Progenitor cell of endocrine pancreas (in vitro differentiated cells): ENCODE measurements at regions not wholly inside any gene's neighbourhood (a gene's known extent, or its start where the extent isn't known, plus 50 kb on each side); places are given as distances from the start of the nearest gene placed in this dataset.
A peak's percentile ranks its signal among the peaks of the same experiment; 100 is the strongest.

Source experiments
- DNase-seq: peaks from one replicate; pipeline ENCODE4 v3.0.0; 2021; ENCODE audit warnings: low spot score; ENCODE audit not compliant: unreplicated experiment
- H3K27ac Mint-ChIP-seq: 2 replicates; pipeline ENCODE4 v1.8.0; 2021; ENCODE audit warnings: mild to moderate bottlenecking, moderate library complexity, mixed read lengths
- H3K27me3 Mint-ChIP-seq: 2 replicates; pipeline ENCODE4 v1.8.0; 2021; ENCODE audit warnings: mixed read lengths
- H3K36me3 Mint-ChIP-seq: 2 replicates; pipeline ENCODE4 v1.8.0; 2022; ENCODE audit warnings: mixed read lengths; ENCODE audit not compliant: insufficient read depth
- H3K4me1 Mint-ChIP-seq: 2 replicates; pipeline ENCODE4 v1.8.0; 2021; ENCODE audit warnings: low read depth, mixed read lengths
- H3K4me3 Mint-ChIP-seq: 2 replicates; pipeline ENCODE4 v1.8.0; 2021; ENCODE audit warnings: low read depth, mild to moderate bottlenecking, moderate library complexity, mixed read lengths
- H3K9me3 Mint-ChIP-seq: 2 replicates; pipeline ENCODE4 v1.8.0; 2021; ENCODE audit warnings: low read depth, mixed read lengths
- TF ChIP-seq, protein P1 (sequence below): fragments of 200-600 bp; sonication (generic); IDR thresholded peaks from one replicate; pipeline ENCODE4 v1.5.0; 2021; ENCODE audit warnings: antibody characterized with exemption, mild to moderate bottlenecking; ENCODE audit not compliant: unreplicated experiment

DNA sequence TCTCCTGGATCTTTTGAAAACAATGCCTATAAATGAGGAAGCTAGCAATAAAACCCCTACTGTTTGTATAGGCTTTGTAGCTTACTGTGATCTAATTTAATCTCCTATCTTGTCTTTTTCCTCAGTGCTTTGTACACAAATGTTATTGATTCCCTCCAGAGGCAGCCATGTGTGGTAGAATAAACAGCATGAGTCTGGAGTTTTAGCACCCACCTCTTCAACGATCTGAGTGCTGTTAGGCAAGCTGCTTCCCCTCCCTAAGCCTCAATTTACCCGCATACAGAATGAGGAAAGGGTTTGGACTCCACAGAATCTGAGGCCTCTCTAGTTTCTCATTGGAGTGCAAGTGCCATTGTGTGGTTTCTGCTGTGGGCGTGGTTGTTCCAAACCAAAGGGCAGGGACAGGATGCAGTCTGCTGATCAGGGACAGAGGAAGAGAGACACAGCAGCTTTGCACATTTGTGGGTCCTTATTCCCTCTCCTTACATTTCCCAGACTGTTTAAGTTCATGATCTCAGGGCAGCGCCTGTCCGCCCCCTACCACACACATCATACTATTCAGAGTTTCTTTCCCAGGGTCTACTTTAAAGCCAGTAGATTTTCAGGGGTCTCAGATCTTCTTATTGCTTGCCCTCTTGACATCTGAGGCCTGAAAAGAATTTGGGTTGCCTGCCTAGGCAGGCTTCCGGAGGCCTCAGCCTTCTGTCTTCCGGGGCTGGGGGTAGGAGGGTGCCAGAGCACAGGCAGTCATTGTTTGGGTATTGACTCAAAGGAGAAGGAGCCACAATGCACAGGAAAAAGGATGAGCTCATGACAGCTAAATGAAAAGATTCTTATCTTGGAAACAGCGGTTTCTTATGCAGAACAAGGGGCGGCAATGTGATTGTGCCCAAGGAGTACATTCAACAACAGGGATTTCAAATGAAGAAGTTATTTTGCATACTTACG is 114.9 kb upstream of the TEX13D start:
- no peak for DNase-seq
- Mint-ChIP-seq H3K36me3 (no peaks in the 10 kb centered on the region), H3K4me1 (peaks cover 22% of the 10 kb centered on the region), H3K4me3 (no peak overlapping the region), H3K9me3 (no peaks in the 10 kb centered on the region), H3K27ac (peak overlapping the region; percentile 5), H3K27me3 (peaks cover 14% of the 10 kb centered on the region)
- TF ChIP-seq, protein P1, sequence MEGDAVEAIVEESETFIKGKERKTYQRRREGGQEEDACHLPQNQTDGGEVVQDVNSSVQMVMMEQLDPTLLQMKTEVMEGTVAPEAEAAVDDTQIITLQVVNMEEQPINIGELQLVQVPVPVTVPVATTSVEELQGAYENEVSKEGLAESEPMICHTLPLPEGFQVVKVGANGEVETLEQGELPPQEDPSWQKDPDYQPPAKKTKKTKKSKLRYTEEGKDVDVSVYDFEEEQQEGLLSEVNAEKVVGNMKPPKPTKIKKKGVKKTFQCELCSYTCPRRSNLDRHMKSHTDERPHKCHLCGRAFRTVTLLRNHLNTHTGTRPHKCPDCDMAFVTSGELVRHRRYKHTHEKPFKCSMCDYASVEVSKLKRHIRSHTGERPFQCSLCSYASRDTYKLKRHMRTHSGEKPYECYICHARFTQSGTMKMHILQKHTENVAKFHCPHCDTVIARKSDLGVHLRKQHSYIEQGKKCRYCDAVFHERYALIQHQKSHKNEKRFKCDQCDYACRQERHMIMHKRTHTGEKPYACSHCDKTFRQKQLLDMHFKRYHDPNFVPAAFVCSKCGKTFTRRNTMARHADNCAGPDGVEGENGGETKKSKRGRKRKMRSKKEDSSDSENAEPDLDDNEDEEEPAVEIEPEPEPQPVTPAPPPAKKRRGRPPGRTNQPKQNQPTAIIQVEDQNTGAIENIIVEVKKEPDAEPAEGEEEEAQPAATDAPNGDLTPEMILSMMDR = no peak

DNA sequence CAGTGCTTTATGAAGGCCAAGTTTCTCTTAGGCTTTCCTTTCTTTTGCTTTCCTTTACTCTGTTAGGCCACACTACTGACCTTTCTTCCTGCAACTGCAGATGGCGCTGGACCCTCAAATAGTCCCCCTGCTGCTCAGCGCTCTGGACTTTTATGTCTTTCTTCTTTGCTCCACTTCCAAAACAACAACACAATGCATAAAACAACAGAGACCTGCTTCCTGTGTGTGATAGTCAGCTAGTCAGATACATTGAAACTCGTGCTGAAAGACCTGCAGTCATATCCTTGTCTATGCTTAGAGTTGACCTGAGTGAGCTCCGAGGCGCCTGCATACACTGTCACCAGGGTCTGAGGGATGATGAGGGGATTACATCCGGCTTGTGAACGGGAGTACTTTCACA is 108.9 kb upstream of the TEX13D start:
- Mint-ChIP-seq H3K27me3 (peaks cover 14% of the 10 kb centered on the region), H3K4me1 (peaks cover 11% of the 10 kb centered on the region), H3K4me3 (no peak overlapping the region), H3K36me3 (no peaks in the 10 kb centered on the region), H3K27ac (no peak overlapping the region), H3K9me3 (no peaks in the 10 kb centered on the region)
- DNase-seq = no peak
- TF ChIP-seq, protein P1 = peak; percentile 52

DNA sequence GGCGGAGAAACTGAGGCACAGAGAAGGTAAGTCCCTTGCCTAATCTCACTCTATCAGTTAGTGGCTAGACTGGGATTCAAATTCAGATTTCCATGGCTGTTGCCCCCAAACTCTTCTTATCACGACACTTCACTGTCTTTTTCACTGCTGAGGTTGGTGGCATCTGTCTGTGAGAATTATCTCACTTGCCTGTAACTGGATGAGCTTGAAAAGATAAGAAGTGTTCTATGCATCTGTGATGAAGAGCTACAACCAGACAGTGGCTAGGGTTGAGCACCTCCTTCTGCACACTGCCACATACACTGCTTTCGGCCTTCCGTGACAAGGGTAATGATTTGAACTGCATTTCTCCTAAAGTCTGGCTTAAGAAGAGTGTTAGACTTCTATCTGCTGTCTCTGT is 107.9 kb upstream of the TEX13D start:
- no peak overlapping the region for H3K27ac Mint-ChIP-seq
- H3K9me3 Mint-ChIP-seq = no peaks in the 10 kb centered on the region
- H3K27me3 Mint-ChIP-seq = peaks cover 7% of the 10 kb centered on the region
- H3K36me3 Mint-ChIP-seq = no peaks in the 10 kb centered on the region
- H3K4me3 Mint-ChIP-seq = no peak overlapping the region
- DNase-seq = no peak
- TF ChIP-seq, protein P1 = no peak
- H3K4me1 Mint-ChIP-seq = peaks cover 6% of the 10 kb centered on the region

DNA sequence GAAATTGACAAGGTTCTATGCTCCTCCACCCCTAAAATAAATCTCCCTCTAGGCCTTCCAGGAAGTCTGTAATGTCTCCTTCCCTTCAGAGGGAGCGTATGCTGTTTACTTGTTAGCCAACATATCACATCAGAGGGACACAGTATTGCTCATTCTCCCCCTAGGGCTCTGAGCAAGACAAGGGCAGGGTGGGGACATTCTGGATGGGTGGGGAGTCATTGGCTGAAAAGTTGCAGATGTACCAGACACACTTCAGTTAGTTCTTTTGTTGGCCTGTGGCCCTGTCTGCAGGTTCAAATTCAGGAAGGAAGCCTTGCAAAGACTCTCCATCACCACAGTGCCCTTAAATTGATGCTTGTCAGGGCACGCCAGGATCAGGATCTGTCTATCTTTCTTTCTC is 106.3 kb upstream of the TEX13D start:
- H3K4me1 Mint-ChIP-seq = peaks cover 6% of the 10 kb centered on the region
- no peak overlapping the region for H3K27ac Mint-ChIP-seq
- no peak for DNase-seq
- H3K9me3 Mint-ChIP-seq = no peaks in the 10 kb centered on the region
- TF ChIP-seq, protein P1 = no peak
- peaks cover 7% of the 10 kb centered on the region for H3K27me3 Mint-ChIP-seq
- no peaks in the 10 kb centered on the region for H3K36me3 Mint-ChIP-seq
- H3K4me3 Mint-ChIP-seq = no peak overlapping the region

DNA sequence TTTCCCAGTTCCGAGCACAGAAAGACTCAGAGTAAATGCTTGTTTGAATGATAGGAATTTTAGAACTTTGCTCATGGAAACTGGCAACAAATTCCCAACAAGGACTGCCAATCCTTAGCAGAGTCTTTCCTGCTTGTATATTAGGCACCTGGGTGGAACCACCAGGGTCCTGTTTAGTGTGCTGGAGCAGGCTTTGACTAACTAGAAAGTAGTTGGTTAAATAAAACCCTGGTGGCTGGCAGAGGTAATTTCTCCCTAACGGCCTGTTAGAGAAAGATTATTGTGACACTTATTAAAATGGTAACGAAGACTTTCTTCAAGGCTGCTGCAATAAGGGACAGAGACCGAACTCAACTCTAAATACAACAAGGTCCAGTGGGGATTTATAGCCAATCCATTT is 103.6 kb upstream of the TEX13D start:
- Mint-ChIP-seq H3K27me3 (peaks cover 4% of the 10 kb centered on the region), H3K27ac (no peak overlapping the region), H3K4me1 (peaks cover 2% of the 10 kb centered on the region), H3K9me3 (no peaks in the 10 kb centered on the region), H3K36me3 (no peaks in the 10 kb centered on the region), H3K4me3 (no peak overlapping the region)
- TF ChIP-seq, protein P1 = peak; percentile 29
- no peak for DNase-seq
